Mammary epithelial cell (primary cell): ENCODE measurements at regions not wholly inside any gene's neighbourhood (a gene's known extent, or its start where the extent isn't known, plus 50 kb on each side); places are given as distances from the start of the nearest gene placed in this dataset.

Experiments used
- EZH2 ChIP-seq: IDR thresholded peaks from 2 replicates; pipeline ENCODE4 v1.6.1; 2012; ENCODE audit warnings: low read length, inconsistent platforms, borderline replicate concordance
- TF ChIP-seq, protein P1 (sequence below), 2 donors: IDR thresholded peaks in 1 of 2; conservative IDR thresholded peaks in 1 of 2; 2 replicates each; pipeline ENCODE4 v1.5.1; 2011 to 2012; ENCODE audit warnings: inconsistent platforms in 2 of 2, low read length in 2 of 2, mild to moderate bottlenecking in 2 of 2, control low read depth in 1 of 2, low read depth in 1 of 2; ENCODE audit not compliant: insufficient read depth in 1 of 2; ENCODE audit errors: extremely low read depth in 1 of 2

DNA sequence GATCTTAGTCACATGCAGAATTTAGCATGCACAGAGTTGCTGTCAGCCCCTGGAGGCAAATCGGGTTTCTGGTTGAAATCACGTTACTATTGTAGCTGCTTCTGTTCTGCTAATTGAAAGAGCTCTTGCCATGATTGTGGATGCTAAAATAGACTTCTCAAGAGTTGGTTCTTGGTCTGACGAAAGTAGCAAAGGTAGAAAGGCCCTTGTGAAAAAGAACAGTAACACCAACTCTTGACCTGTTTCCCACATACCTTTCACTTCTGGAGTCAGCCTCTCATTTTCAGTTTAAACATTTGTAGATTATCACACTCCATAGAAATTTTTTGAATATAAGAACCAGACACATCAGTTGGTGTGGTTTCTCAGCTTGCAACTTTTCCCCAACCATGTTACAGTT lies 110.0 kb upstream of the EPB41L3 start:
- TF ChIP-seq, protein P1, sequence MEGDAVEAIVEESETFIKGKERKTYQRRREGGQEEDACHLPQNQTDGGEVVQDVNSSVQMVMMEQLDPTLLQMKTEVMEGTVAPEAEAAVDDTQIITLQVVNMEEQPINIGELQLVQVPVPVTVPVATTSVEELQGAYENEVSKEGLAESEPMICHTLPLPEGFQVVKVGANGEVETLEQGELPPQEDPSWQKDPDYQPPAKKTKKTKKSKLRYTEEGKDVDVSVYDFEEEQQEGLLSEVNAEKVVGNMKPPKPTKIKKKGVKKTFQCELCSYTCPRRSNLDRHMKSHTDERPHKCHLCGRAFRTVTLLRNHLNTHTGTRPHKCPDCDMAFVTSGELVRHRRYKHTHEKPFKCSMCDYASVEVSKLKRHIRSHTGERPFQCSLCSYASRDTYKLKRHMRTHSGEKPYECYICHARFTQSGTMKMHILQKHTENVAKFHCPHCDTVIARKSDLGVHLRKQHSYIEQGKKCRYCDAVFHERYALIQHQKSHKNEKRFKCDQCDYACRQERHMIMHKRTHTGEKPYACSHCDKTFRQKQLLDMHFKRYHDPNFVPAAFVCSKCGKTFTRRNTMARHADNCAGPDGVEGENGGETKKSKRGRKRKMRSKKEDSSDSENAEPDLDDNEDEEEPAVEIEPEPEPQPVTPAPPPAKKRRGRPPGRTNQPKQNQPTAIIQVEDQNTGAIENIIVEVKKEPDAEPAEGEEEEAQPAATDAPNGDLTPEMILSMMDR (conservative IDR thresholded peaks at IDR 0.05 in 1 of 2, IDR thresholded peaks at IDR 0.05 in 1 of 2; ENCODE audit: extremely low read depth in 1 of 2, insufficient read depth in 1 of 2, low read depth in 1 of 2, low read length in 2 of 2), result no peak
- TF ChIP-seq EZH2, result no peak
